ENCODE measurements at regions not wholly inside any gene's neighbourhood (a gene's known extent, or its start where the extent isn't known, plus 50 kb on each side); places are given as distances from the start of the nearest gene placed in this dataset.

GRCh38 chr5:173716058-173716682 lies 99.7 kb upstream of the BOD1 start:
- no peak for DNase-seq (ENCODE audit: low read depth in 4 of 4, low spot score in 3 of 4)

DNA sequence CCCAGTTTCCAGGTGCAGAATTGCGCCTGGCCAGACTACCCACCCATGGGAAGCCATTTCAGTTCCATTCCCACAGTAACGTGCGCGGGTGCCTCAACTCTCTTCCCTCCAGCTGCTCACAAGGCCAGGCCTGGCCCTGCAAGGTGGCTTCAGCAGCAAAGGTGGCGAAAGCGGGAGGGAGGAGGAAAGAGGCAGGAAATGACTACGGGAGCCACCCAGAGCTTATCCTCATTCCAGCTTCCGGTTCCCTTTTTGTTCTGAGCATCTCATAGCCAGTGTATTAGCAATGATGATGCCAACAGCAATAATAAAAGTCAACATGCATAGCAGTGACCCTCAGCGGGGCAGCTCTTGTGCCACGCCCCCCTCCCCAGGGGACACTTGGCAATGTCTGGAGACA lies 101.5 kb upstream of the BOD1 start:
- DNase-seq (ENCODE audit: low read depth in 4 of 4, low spot score in 3 of 4), result no peak

DNA sequence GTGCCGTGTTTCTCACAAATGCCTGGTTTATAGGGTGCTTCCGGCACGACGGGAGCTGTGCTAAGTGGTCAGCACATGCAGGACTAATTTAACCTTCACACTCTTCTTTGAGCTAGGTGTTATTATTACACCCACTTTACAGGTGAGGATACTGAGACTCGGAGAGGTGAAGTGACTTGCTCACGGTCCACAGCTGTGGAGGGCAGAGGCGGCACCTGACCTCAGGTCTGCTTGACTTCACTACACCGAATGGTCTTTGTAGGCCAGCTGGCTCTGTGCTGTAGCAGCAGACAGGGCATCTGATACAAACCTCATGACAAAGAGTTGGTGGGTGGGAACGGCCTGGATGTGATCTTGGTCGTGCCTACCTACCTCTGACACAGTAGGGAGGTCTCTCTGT lies 102.0 kb upstream of the BOD1 start:
- no peak for DNase-seq (ENCODE audit: low read depth in 4 of 4, low spot score in 3 of 4)

GRCh38 chr5:173719731-173720082 lies 103.3 kb upstream of the BOD1 start:
- DNase-seq (ENCODE audit: low read depth in 4 of 4, low spot score in 3 of 4), result no peak

GRCh38 chr5:173720286-173720952 lies 104.0 kb upstream of the BOD1 start:
- no peak for DNase-seq (ENCODE audit: low read depth in 4 of 4, low spot score in 3 of 4)

DNA sequence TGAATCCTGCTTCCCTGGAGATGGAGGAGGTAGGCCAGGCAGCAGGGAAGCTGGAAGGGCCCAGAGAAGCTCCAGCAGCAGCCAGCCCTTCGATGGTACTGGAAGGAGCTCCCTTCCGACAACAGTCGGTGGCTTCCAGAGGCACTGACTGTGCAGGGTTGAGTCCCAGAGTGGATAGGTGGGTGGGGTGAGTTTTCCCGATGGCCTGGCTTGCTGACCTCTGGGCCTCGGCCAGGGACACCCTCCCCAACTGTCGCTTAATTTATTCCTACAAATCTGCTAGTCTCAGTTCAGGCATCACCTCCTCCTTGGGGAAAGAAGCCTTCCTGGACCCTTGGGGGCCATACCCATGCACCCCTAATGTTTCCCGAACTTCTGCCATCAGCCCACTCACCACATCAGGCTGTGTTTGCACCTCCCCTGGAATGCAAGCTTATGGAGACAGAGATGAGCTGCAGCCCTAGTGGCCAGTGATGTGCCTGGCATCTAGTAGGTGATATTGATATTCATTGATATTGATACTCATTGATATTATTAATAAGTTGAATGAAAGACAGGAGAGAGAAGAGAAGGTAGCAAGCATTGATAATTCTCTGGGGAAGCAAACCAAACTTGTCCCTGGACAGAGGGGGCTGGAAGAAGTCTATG lies 104.6 kb upstream of the BOD1 start:
- DNase-seq (ENCODE audit: low read depth in 4 of 4, low spot score in 3 of 4), result no peak

DNA sequence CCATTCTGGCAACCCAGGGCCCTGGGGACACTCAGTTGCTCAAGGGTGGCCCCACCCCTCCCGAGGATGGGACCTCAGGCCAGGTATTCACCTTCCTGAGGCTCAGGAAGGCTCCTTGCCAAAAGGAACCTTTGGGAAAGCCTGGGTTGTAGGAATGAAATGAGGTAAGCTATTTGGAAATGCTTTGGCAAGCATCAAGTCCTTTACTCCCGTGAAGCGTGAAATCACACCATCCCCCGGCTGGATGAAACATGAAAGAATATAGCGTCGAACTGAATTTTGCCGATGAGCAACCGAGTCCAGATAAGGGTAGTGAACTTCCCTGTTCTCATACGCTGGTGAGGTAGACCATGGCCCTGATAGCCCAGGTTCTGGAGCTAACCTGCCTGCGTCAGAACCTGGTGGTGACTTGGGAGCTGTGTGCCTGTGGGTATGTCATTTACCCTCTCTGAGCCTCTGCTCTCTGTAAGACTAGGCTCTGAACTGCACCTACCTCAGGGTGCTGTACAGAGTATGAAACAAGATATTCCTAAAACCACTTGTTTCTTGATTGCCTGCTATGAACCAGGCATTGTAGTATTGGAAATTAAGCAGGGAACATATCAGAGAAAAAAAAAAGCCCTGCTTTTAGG lies 105.3 kb upstream of the BOD1 start:
- DNase-seq (ENCODE audit: low read depth in 4 of 4, low spot score in 3 of 4), result no peak

GRCh38 chr5:173726846-173727557 lies 110.6 kb upstream of the BOD1 start:
- DNase-seq (ENCODE audit: low read depth in 4 of 4, low spot score in 3 of 4), result no peak

GRCh38 chr5:173727839-173728778 lies 111.7 kb upstream of the BOD1 start:
- DNase-seq (ENCODE audit: low read depth in 4 of 4, low spot score in 3 of 4), result no peak

GRCh38 chr5:173729079-173729765 lies 112.8 kb upstream of the BOD1 start:
- DNase-seq (ENCODE audit: low read depth in 4 of 4, low spot score in 3 of 4), result no peak

GRCh38 chr5:173730632-173731298 lies 114.3 kb upstream of the BOD1 start:
- DNase-seq (ENCODE audit: low read depth in 4 of 4, low spot score in 3 of 4), result no peak

DNA sequence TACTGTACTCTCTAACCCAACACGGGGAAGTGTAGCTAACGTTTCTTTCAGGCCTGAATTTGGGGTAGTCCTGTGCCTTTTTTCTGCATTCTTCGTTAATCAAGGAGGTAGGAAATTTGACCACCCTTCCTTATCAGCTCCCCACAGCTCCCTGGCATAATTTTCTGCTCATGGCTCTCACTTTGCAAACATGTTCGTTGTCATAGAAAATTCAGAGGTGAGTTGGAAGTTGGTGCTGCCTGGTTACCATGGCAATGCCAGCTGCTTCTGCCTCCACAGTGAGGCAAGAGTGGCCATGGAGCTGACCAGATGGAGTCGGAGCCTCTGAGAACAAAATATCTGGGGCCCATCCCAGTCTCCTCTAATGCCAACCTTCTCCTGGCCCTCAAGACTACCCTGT lies 116.6 kb upstream of the BOD1 start:
- no peak for DNase-seq (ENCODE audit: low read depth in 4 of 4, low spot score in 3 of 4)

DNA sequence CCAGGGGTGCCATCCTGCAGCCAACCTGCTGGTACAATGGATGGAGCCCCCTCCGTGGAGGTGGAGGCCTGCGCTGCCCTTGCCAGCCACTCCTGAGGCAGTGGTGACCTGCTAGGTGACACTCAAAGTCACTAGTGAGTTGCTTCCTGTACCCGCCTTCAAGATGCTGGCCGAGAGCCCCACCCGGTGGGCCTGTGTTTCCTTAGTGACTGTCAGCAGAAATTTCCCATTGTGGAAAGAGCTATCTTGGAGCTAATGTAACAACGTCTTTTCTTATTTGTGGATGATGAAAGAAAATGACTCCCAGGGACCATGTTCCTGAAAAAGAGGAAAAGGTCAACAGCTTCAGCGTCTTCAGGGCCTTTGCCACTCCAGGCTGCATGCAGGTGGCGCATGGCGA lies 117.0 kb upstream of the BOD1 start:
- DNase-seq (ENCODE audit: low read depth in 4 of 4, low spot score in 3 of 4), result no peak

DNA sequence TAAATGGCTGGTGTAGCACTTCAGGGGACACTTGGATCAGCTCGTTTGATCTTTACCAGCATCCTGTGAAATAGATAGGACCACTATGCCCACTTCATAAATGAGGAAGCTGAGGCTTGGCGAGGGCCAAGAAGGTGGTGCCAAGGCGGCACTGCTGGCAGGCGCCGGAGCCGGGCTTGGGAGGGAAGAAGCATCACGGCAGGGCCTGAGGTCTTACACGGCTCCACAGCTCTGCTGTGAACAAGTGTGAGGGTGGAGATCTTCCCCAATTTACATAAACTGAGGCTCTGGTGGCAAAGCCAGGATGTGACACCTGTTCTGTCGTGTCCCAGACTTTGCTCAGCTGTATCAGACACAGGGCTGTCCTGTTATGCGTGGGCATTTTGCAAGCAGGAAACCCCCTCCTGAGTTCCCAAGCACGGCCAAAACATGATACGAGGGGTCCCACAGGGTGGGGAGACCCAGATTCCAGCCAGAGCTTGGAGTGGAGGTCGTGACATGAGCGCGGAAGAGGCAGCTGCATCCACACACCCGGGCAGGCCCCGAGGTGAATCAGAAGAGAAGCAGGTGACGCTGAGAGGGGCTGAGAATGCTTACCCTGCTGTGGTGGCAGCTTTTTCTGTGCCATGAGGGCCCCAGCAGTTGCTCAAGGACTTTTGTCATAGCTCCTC lies 117.5 kb upstream of the BOD1 start:
- DNase-seq (ENCODE audit: low read depth in 4 of 4, low spot score in 3 of 4), result no peak

DNA sequence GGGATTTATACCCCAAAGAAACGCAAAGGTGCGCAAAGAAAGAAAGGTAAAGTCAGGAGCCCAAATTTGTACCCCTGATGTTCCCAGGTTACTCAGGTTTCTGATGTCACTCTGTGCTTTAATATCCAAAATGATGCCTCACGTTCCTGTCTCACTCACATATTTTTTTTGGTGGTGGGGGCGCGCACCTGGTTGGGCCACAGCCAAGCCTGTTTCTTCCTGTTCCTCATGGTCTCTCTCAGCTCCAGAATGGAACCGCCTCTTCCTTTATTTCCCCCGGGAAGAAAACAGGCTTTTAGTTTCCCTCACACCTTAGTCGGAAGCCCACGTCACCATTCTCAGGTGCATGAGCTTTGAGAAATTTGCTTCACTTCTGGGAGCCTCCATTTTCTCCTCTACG lies 118.3 kb upstream of the BOD1 start:
- DNase-seq (ENCODE audit: low read depth in 4 of 4, low spot score in 3 of 4), result no peak

GRCh38 chr5:173735184-173735583 lies 118.7 kb upstream of the BOD1 start:
- DNase-seq (ENCODE audit: low read depth in 4 of 4, low spot score in 3 of 4), result no peak

GRCh38 chr5:173735691-173736090 lies 119.2 kb upstream of the BOD1 start:
- no peak for DNase-seq (ENCODE audit: low read depth in 4 of 4, low spot score in 3 of 4)

DNA sequence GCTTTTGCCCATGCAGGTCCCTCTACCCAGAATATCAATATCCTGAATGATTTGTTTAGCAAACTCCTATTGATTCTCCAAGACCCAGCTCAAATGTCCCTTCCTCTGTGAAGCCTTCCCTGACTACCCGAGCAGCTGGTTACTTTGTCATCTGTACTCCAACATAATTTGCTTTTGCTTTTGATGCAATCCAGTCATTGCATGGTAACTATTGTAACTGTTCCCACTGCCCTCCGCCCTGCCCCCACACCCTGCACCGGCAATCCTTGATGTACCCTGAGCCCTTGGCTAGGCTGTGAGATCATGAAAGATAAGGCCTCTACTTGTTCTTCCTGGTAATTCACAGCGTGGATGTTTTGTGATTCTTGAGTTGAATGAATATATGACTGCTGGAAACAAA lies 119.9 kb upstream of the BOD1 start:
- DNase-seq (ENCODE audit: low read depth in 4 of 4, low spot score in 3 of 4), result no peak
